Smooth muscle cell (in vitro differentiated cells): ENCODE measurements at regions not wholly inside any gene's neighbourhood (a gene's known extent, or its start where the extent isn't known, plus 50 kb on each side); places are given as distances from the start of the nearest gene placed in this dataset.

Experiments
- DNase-seq: peaks from one replicate; lab custom pipeline; 2025; ENCODE audit not compliant: unreplicated experiment; lab: John Stamatoyannopoulos, UW
- H2AFZ ChIP-seq: fragments of 200-600 bp; sonication (generic); 2 replicates; pipeline ENCODE4 v1.6.0; 2016; ENCODE audit warnings: antibody characterized with exemption, low read depth, mild to moderate bottlenecking
- H3F3A ChIP-seq: fragments of 200-600 bp; sonication (generic); 2 replicates; pipeline ENCODE4 v1.6.0; 2017; ENCODE audit warnings: antibody characterized with exemption, low read depth
- H3K27ac ChIP-seq: fragments of 200-600 bp; sonication (generic); 2 replicates; pipeline ENCODE4 v1.5.1; 2016; ENCODE audit warnings: low read depth, mild to moderate bottlenecking
- H3K27me3 ChIP-seq: fragments of 200-600 bp; sonication (generic); 2 replicates; pipeline ENCODE4 v1.6.1; 2016; ENCODE audit warnings: low read depth, mild to moderate bottlenecking
- H3K36me3 ChIP-seq: fragments of 200-600 bp; sonication (generic); 2 replicates; pipeline ENCODE4 v1.5.1; 2016; ENCODE audit warnings: low read depth
- H3K4me1 ChIP-seq: fragments of 200-600 bp; sonication (generic); 2 replicates; pipeline ENCODE4 v1.5.1; 2016; ENCODE audit warnings: low read depth
- H3K4me2 ChIP-seq: fragments of 200-600 bp; sonication (generic); 2 replicates; pipeline ENCODE4 v1.6.0; 2016; ENCODE audit warnings: mild to moderate bottlenecking
- H3K4me3 ChIP-seq: fragments of 200-600 bp; sonication (generic); 2 replicates; pipeline ENCODE4 v1.5.1; 2016; ENCODE audit warnings: mild to moderate bottlenecking
- H3K79me2 ChIP-seq: fragments of 200-600 bp; sonication (generic); 2 replicates; pipeline ENCODE4 v1.6.0; 2016; ENCODE audit warnings: low read depth, mild to moderate bottlenecking
- H3K9ac ChIP-seq: fragments of 200-600 bp; sonication (generic); 2 replicates; pipeline ENCODE4 v1.6.0; 2016; ENCODE audit warnings: low read depth
- H3K9me3 ChIP-seq: fragments of 200-600 bp; sonication (generic); replicated peaks from 2 replicates; pipeline ENCODE4 v1.5.1; 2016; ENCODE audit warnings: low read depth
- H4K20me1 ChIP-seq: fragments of 200-600 bp; sonication (generic); 2 replicates; pipeline ENCODE4 v1.6.0; 2016; ENCODE audit warnings: low read depth
- WGBS: methylation state at CpG from one replicate; pipeline ENCODE4 v1.1.7; 2016; ENCODE audit warnings: low lambda C conversion rate; 5-methylcytosine and 5-hydroxymethylcytosine counted together
- TF ChIP-seq, protein P1 (sequence below): fragments of 200-600 bp; sonication (generic); IDR thresholded peaks from 2 replicates; pipeline ENCODE4 v1.5.1; 2017; ENCODE audit warnings: borderline replicate concordance, mild to moderate bottlenecking, antibody characterized with exemption; ENCODE audit not compliant: insufficient read depth, poor library complexity, severe bottlenecking

DNA sequence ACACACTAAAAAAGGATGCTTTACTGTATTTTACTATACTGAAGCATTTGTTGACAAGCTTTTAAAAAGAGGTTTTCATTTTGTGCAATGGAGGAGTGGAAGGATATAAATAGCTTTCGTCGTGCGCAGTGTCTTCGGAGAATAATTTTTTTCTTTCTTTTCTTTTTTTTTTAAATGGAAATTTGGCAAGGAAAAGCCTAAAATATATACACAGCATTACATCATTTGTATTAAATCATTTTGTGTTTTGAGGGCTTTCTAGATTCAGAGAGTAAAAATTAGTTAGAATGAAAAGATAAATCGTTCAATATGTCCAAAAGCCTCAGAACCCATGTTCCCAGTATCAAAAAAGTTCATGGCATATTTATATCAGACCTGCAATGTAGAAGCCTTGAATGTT, 150.2 kb upstream of the FERD3L start:
- 85% methylated on average over 5 of the region's 5 CpGs for WGBS
- H3K4me1 ChIP-seq, result peaks cover 9% of the 10 kb centered on the region
- TF ChIP-seq, protein P1, sequence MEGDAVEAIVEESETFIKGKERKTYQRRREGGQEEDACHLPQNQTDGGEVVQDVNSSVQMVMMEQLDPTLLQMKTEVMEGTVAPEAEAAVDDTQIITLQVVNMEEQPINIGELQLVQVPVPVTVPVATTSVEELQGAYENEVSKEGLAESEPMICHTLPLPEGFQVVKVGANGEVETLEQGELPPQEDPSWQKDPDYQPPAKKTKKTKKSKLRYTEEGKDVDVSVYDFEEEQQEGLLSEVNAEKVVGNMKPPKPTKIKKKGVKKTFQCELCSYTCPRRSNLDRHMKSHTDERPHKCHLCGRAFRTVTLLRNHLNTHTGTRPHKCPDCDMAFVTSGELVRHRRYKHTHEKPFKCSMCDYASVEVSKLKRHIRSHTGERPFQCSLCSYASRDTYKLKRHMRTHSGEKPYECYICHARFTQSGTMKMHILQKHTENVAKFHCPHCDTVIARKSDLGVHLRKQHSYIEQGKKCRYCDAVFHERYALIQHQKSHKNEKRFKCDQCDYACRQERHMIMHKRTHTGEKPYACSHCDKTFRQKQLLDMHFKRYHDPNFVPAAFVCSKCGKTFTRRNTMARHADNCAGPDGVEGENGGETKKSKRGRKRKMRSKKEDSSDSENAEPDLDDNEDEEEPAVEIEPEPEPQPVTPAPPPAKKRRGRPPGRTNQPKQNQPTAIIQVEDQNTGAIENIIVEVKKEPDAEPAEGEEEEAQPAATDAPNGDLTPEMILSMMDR, result no peak
- DNase-seq, result no peak
- no peaks in the 10 kb centered on the region for H3K27me3 ChIP-seq
- H3F3A ChIP-seq, result peaks cover 15% of the 10 kb centered on the region
- H2AFZ ChIP-seq, result peak overlapping the region; percentile 34
- H3K4me2 ChIP-seq, result peak overlapping the region; percentile 74
- H3K27ac ChIP-seq, result peak overlapping the region; percentile 77
- H3K9ac ChIP-seq, result peak overlapping the region; percentile 60
- no peak overlapping the region for H3K4me3 ChIP-seq
- no peaks in the 10 kb centered on the region for H3K9me3 ChIP-seq
- no peaks in the 10 kb centered on the region for H3K79me2 ChIP-seq
- H4K20me1 ChIP-seq, result no peaks in the 10 kb centered on the region
- no peaks in the 10 kb centered on the region for H3K36me3 ChIP-seq

DNA sequence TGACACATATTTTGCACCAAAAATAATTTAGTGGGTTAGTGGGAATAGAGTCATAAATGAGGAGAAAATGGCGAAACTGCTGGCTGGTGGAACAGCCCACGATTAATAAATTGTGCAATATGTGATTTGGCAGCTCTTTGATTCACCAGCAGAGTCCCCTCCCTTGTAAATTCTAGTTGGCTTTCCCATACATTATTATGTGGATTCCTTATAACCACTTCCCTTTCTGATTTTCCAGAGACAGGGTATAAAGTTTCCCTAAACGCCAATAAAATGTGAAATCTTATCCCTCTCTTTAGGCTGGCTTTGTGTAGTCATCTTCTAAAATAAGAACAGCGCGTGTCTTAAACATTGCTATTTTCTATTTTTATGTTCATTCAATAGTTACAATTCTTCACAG, 149.4 kb upstream of the FERD3L start:
- TF ChIP-seq, protein P1, result no peak
- WGBS, result 29% methylated on average over 5 of the region's 5 CpGs
- peaks cover 15% of the 10 kb centered on the region for H3F3A ChIP-seq
- H3K9ac ChIP-seq, result peak overlapping the region; percentile 60
- H3K4me3 ChIP-seq, result peak overlapping the region; percentile 12
- H3K36me3 ChIP-seq, result no peaks in the 10 kb centered on the region
- H3K9me3 ChIP-seq, result no peaks in the 10 kb centered on the region
- H3K79me2 ChIP-seq, result no peaks in the 10 kb centered on the region
- peak overlapping the region; percentile 77 for H3K27ac ChIP-seq
- peaks cover 9% of the 10 kb centered on the region for H3K4me1 ChIP-seq
- peak overlapping the region; percentile 74 for H3K4me2 ChIP-seq
- H3K27me3 ChIP-seq, result no peaks in the 10 kb centered on the region
- peak overlapping the region; percentile 54 for H2AFZ ChIP-seq
- H4K20me1 ChIP-seq, result no peaks in the 10 kb centered on the region
- no peak for DNase-seq

DNA sequence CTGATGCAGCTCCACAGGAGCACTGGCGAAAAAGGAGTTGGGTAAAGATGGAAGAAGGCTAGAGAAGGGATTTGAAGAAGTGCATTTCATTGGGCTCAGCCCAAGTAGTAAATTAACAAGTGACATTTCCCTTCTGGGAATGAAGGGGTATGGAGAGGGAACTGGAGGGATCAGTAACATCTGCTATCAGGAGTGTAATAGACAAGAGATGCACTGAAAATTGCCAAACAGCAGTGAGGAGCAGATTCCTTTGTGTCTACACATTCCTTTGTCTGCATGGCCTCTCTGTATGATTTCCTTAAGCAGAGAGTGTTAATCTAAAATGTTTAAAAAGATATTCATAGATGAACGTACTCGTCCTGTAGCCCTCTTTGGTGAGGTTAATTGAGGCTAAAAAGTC, 148.2 kb upstream of the FERD3L start:
- H3K79me2 ChIP-seq, result no peaks in the 10 kb centered on the region
- H3F3A ChIP-seq, result peaks cover 15% of the 10 kb centered on the region
- H3K4me2 ChIP-seq, result peak overlapping the region; percentile 74
- TF ChIP-seq, protein P1, result no peak
- H2AFZ ChIP-seq, result peak overlapping the region; percentile 54
- H3K36me3 ChIP-seq, result no peaks in the 10 kb centered on the region
- no peaks in the 10 kb centered on the region for H3K9me3 ChIP-seq
- no peak for DNase-seq
- no peak overlapping the region for H3K4me3 ChIP-seq
- H3K27ac ChIP-seq, result peak overlapping the region; percentile 77
- peaks cover 9% of the 10 kb centered on the region for H3K4me1 ChIP-seq
- H4K20me1 ChIP-seq, result no peaks in the 10 kb centered on the region
- H3K27me3 ChIP-seq, result no peaks in the 10 kb centered on the region
- WGBS, result 66% methylated on average over 3 of the region's 3 CpGs
- H3K9ac ChIP-seq, result no peak overlapping the region

GRCh38 chr7:19290968-19291367, 145.7 kb upstream of the FERD3L start:
- H2AFZ ChIP-seq, result no peak overlapping the region
- no peaks in the 10 kb centered on the region for H3K79me2 ChIP-seq
- H3K27me3 ChIP-seq, result no peaks in the 10 kb centered on the region
- peaks cover 15% of the 10 kb centered on the region for H3F3A ChIP-seq
- H3K4me1 ChIP-seq, result peaks cover 9% of the 10 kb centered on the region
- no peak overlapping the region for H3K9ac ChIP-seq
- H3K36me3 ChIP-seq, result no peaks in the 10 kb centered on the region
- H4K20me1 ChIP-seq, result no peaks in the 10 kb centered on the region
- no peak overlapping the region for H3K4me2 ChIP-seq
- H3K27ac ChIP-seq, result no peak overlapping the region
- DNase-seq, result no peak
- H3K4me3 ChIP-seq, result no peak overlapping the region
- no peaks in the 10 kb centered on the region for H3K9me3 ChIP-seq
- TF ChIP-seq, protein P1, result no peak
